GM21619 (cell line): ENCODE measurements at regions not wholly inside any gene's neighbourhood (a gene's known extent, or its start where the extent isn't known, plus 50 kb on each side); places are given as distances from the start of the nearest gene placed in this dataset.

ENCODE experiments used
- ATAC-seq: cut with Tn5 transposase; IDR thresholded peaks from one replicate; pipeline ENCODE4 v1.9.1; 2021; ENCODE audit not compliant: unreplicated experiment

- ATAC-seq: no peak
Observed at GRCh38 chr9:13719446-13719845, 440.0 kb upstream of the MPDZ start.

DNA sequence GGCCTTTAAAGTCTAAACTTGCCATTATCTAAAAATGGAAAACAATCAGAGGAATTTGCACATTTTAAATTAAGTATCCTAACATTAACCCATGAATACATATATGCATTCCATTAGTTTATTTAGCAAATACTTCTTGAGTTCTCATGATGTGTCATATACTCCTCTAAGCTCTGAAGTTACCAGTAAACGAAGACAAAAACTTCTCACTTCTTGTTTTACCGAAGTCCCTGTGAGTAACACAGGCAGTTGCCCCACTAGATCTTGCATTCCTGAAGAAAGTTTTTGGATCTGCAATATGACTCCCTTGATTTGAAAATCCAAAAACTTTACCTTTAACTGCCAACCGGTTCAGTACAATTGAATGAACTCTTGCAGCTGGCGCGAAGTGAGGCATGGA is 439.0 kb upstream of the MPDZ start:
- no peak for ATAC-seq

DNA sequence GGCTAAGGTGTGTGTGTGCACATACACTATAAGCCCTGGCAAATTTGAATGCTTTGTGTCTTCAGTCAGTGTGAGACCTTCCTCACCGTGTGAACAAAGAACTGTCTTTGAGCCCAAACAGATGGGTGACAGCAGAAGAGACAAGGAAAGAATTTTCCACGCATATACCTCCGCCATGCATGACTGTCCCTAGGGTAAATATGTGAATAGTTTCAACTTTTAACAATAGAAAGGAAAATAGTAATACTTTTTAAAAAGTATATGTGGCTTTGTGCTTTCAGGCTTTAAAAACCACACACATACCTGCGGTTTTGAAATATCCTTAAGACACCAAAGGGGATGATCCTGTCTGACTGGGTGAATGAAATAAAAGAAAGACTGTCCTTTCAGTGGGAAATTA is 438.6 kb upstream of the MPDZ start:
- ATAC-seq: no peak

DNA sequence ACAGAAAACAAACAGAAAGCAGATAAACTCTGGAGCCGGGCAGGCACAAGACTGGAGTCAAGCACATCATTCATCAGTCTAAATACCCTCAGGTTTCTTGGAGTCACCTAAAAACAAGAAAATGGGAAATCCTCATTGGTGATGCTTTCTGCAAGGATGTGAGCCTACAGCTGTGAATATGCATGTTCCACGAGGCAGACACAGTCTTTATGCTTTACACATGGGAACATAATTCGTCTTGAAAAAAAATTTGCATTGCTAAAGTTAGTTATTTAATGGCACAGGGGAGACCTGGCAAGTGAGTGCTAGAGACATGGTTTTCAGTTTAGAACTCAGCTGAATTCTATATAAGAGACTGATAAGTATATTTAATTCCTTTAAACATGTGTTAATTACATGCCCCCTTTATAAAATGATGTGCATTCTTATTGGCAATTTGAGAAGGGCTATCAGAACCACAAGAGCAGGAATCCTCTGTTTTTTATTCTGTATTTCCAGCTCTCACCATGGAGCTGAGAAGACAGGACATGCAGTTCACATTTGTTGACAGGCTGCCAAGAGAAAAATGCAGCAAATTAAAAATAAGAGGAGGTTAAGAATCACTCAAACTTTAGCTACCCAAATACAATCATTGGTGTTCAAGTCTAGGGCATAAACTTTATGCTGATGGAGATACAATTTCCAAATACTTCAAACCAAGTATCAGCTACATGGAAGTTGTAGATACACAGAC is 438.0 kb upstream of the MPDZ start:
- no peak for ATAC-seq

GRCh38 chr9:13716601-13717321 is 437.3 kb upstream of the MPDZ start:
- no peak for ATAC-seq

DNA sequence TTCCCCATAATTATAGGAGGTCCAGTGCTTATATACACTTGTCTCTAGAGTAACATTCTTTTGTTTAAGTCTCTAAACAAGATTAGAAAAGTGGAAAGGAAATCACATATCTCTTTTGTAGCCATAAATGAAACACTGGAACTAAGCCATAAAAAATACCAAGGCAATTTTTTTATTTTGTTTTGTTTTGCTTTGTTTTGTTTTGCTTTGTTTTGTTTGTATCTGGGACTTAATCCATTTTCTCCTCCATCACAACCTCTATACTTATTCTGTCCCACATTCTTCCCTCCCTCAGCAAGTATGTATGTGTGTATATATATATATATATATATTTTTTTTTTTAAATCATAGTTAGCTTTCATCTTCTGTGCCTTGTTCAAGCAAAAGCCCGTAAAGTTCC is 436.6 kb upstream of the MPDZ start:
- no peak for ATAC-seq

DNA sequence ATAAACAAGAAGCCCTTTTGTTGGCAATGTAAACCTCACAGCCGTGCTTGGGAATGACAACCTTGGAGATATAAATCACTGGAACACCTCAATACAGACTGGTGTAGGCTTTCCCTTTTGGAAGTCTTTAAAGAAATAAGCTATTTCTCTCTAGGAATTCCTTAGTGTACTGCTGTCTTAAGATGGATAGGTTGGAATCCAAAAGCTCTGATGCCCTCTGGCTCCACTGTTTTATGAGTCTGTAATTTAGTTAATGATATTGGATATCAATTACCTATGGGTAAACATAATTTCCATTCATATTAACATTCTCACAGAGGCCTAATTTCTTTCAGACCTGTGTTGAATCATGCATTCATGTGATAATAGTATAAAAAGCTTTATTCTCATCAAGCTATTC is 435.9 kb upstream of the MPDZ start:
- ATAC-seq: no peak

- no peak for ATAC-seq
Observed at GRCh38 chr9:13707612-13708576, 428.4 kb upstream of the MPDZ start.

GRCh38 chr9:13705918-13706317 is 426.4 kb upstream of the MPDZ start:
- ATAC-seq: no peak

DNA sequence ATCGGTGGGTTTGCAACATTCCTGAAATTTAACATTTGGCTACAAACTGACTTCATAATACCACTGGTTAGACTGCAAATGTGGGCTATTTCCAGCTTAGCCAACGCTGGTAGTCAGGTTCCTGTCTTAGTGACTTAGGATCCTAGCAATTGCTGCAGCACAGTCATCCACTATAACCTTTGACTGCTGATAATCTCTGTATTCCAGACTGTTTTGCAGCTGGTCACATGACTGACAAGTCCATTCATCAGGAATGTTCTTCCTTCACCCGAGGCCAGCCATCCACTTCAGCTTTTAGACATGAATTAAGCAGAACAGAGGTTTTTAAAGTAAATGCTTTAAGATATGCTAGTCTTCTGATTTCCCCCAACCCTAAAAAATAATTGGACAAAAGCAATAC is 425.9 kb upstream of the MPDZ start:
- ATAC-seq: no peak

DNA sequence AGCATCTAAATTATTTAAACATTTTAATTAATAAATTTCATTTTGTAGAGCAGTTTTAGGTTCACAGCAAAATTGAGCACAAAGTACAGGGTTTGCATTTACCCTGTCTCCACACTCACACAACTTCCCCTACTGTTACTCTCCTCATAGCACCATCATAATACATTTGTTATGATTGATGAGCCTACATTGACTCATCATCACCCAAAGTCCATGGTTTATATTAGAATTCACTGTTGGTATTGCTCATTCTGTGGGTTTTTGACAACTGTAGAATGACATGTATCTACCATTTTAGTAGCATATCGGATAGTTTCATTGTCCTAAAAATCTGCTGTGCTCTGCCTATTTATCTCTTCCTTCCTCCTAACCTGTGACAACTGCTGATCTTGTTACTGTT is 411.1 kb upstream of the MPDZ start:
- ATAC-seq: no peak

- ATAC-seq: no peak
Observed at GRCh38 chr9:13689925-13690324, 410.4 kb upstream of the MPDZ start.

- no peak for ATAC-seq
Observed at GRCh38 chr9:13688990-13689600, 409.6 kb upstream of the MPDZ start.

- no peak for ATAC-seq
Observed at GRCh38 chr9:13688223-13688989, 408.9 kb upstream of the MPDZ start.

GRCh38 chr9:13684656-13685055 is 405.2 kb upstream of the MPDZ start:
- no peak for ATAC-seq

DNA sequence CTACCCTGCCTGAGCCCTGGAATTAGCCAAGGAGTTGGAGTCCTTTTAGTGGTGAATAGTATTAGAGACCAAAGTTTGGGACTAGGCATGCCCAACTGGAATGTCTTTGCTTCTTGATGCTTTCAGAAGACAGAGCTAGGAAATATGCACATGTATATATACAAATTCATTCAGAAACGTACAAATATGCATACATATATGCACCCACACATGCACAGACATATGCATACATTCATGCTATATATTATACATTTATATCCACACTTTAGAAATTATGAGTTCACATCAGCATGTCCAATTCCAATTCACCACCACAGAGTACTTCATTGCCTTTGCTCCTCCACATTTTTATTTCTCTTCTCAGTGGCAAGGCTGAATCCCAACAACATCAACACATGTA is 398.3 kb upstream of the MPDZ start:
- no peak for ATAC-seq

DNA sequence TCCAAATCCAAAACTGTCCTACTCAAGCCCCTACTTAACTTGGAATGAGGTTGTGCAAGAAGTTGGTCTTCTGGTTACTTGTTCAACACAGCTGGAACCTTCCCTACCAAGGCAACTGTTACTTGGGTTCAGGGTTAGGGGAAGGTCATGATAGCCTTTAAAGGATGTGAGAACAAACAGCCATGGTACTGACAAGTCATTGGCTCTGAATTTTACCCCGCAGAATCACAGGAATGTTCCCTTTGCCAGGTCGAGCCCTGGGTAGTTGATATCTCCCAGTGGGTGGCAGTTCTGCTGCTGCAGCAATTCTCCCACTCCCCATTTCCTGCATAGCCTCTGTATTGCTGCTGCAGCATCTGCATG is 396.1 kb upstream of the MPDZ start:
- ATAC-seq: no peak

GRCh38 chr9:13674926-13675637 is 395.6 kb upstream of the MPDZ start:
- no peak for ATAC-seq

DNA sequence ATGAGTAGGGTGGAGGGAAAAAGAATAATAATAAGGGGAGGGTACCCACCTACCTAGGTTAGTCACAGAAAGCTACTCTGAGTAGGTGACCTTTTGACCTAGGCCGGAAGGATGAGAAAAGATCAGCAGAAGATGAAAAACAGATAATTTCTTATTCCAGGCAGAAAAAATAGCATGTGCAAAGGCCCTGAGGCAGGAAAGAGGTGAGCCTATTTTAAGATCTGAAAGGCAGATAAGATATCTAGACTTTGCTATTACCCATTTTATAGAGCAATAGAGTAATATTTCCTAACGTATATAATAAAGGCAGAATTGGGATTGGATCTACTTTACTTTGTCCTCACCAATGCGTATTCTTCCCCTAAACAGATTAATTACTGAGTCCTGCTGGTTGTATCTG is 393.9 kb upstream of the MPDZ start:
- ATAC-seq: no peak
